Left renal pelvis (tissue), 4 donors: ENCODE measurements at regions not wholly inside any gene's neighbourhood (a gene's known extent, or its start where the extent isn't known, plus 50 kb on each side); places are given as distances from the start of the nearest gene placed in this dataset.
"Not testable (repeated sequence)": the region's sequence is repeated elsewhere in the genome, so short reads cannot be mapped to it uniquely, and the experiment has no call there.

Experiments used
- DNase-seq, 4 donors: peaks; one replicate each; pipeline ENCODE4 v3.0.0-alpha.2; 2013; ENCODE audit warnings: low read depth in 4 of 4, low spot score in 3 of 4

DNA sequence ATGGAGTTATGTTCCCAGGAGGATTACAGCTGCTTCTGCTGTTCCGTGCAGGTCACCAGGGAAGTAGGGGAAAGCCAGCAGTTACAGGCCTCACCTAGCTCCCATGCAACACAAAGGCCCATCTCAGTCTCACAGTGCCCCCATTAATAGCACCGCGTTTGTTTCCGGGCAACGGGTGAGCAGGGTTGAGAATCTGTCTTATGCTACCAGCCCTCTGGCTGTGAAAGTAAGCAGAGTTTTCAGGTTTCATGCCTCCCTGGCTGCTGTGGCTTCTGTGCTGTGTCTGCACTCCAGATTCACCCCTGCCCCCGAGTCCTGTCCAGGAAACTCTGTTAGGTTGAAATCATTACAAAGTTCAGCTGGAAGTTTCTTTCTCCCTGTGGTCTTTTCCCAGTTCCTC, 254.4 kb upstream of the GPR149 start:
- DNase-seq = no peak

DNA sequence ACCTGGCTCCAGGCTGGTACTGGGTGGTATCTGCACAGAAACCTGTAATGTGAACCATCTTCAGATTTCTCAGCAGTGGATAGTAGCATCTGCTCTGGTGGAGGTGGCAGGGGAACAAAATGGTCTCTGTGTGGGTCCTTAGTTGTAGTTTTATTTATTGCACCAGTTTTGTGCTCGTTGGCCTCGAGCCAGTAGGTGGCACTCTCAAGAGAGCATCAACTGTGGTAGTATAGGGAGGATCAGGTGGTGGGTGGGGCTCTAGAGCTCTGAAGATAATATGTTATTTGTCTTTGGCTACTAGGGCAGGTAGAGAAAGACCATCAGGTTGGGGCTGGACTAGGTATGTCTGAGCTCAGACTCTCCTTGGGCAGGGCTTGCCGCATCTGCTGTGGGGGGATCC, 254.0 kb upstream of the GPR149 start:
- DNase-seq = no peak

- DNase-seq = no peak
These were observed 248.2 kb upstream of the GPR149 start for GRCh38 chr3:154678041-154678654.

GRCh38 chr3:154668835-154669234, 238.8 kb upstream of the GPR149 start:
- DNase-seq = no peak

- no peak for DNase-seq
These were observed 238.2 kb upstream of the GPR149 start for GRCh38 chr3:154668187-154668586.

DNA sequence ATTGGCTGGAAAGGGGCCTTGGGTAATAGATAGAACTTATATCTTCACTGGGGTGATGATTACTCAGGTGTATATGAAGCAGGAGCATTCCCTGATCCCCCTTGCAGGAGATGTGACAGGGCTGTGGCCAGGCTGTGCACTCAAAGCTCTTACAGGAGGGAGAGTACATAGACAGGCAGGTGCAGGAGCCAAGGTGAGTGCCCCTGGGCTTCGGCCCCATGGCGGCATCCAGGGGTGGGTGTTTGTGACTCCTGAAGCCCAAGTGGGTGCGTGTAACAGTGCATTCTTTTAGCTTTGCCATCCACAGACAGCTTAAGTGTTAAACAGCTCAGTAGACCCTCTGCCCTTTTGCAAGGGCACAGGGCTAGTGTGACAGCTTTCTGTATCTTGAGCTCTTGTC, 236.6 kb upstream of the GPR149 start:
- DNase-seq = no peak

DNA sequence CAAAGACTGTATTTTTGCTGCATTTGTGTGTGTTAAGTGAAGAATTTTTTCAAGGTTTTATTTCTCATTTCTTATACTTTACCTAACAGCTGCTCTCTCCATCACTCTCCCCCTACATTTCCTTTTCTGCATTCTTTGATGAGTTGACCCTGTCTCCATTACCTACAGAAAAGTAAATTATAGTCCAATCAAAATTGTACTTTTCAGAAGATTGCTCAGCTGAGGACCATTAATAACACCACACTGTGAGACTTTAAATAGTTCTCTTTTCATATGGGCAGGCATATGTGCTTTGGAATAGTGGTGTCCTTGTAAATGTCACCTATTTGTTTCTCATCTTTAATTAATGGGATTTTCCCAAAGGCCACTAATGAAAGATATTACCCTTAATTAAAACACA, 234.7 kb upstream of the GPR149 start:
- DNase-seq = no peak

GRCh38 chr3:154662851-154663250, 232.9 kb upstream of the GPR149 start:
- no peak for DNase-seq

- no peak for DNase-seq
These were observed 230.8 kb upstream of the GPR149 start for GRCh38 chr3:154660811-154661210.

- no peak for DNase-seq
These were observed 228.0 kb upstream of the GPR149 start for GRCh38 chr3:154658000-154658399.

- DNase-seq = no peak
These were observed 227.2 kb upstream of the GPR149 start for GRCh38 chr3:154657218-154657617.

DNA sequence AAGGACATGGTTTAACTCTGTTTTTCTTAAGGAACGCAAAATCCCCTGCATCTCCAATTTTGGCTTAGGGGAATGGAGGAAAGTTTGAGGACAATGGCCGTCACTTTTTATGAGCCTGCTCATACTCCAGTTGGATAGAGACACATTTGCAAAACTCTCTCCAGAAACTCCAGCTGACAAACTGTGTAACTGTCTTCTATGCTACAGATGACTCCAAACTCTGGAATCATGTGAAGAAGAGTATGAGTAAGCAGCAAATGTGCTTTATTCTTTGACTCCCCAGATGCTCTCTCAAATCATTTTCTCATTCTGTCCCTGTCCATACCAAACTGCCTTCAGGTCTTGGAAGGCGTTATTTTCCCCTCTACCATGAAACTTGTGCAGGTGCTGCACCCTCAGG, 226.5 kb upstream of the GPR149 start:
- DNase-seq = no peak

DNA sequence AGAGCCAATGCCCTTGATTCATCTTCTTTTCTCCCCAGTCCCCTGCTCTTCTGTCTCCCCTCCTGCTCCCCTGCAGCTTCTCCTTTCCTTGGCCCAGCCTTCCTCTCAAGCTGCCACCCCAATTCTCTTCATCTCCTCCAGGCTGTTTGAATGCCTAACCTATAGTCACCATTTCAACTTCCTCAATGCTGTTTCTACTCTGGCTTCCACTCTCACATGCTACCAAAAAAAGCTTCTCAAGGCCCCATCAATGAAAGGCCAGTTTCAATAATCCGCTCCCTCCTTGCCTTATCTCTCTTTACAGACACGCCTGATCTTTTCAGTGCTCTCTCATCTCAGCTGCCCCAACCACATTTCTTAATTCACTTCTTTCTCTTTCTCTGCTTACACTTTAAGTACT, 212.2 kb upstream of the GPR149 start:
- DNase-seq = no peak

DNA sequence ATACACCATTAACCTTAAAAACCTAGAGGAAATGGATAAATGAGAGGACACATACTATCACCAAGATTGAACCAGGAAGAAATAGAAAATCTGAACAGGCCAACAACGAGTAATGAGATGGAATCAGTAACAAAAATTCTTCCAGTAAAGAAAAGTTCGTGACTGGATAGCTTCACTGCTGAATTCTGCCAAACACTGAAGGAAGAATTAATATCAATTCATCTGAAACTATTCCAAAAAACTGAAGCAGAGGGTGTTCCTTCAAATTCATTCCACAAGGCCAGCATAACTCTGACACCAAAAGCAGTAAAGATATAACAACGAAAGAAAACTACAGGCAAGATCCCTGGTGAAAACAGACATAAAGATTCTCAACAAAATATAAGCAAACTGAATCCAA, 195.8 kb upstream of the GPR149 start:
- DNase-seq = no peak

DNA sequence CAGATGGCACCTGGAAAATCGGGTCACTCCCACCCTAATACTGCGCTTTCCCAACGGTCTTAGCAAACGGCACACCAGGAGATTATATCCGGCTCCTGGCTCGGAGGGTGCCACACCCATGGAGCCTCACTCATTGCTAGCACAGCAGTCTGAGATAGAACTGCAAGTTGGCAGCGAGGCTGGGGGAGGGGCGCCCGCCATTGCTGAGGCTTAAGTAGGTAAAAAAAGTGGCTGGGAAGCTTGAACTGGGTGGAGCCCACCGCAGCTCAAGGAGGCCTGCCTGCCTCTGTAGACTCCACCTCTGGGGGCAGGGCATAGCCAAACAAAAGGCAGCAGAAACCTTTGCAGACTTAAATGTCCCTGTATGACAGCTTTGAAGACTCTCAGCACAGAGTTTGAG, 189.6 kb upstream of the GPR149 start:
- not testable (repeated sequence) for DNase-seq

DNA sequence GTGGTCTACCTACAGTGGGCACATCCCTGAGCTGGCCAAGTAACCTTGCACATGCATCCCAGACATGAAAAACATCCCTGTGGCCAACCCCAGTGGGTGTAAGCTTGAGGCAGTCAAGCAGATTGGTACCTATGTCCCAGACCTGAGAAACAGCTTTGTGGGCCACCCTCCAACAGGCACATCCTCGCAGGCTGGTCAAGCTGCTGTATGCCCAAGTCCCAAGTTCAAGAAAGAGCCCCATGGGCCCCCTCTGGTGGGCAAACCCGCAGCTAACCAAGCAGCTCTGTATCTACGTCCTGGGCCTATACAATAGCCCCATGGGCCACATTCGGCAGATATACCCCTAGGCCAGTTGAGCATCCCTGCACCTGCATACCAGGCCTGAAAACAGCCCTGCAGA, 186.3 kb upstream of the GPR149 start:
- no peak for DNase-seq

DNA sequence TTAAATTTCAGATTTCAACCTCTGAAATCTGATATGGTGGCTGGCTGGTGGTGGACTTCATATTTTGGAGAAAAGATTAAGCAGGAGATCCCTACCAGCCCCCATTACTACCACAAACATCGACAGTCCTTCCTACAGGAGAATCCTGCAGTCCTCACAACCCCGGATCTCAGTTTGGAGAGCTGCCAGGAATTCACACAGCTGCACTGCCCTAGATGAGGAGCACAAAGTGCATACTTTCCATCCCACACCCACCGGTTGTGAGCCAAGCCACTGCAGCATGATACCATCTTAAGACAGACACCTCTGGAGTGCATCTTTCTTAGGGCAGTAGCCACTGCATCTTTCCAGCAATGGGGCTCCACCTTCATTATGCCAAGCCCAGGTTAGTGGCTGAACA, 185.5 kb upstream of the GPR149 start:
- no peak for DNase-seq

DNA sequence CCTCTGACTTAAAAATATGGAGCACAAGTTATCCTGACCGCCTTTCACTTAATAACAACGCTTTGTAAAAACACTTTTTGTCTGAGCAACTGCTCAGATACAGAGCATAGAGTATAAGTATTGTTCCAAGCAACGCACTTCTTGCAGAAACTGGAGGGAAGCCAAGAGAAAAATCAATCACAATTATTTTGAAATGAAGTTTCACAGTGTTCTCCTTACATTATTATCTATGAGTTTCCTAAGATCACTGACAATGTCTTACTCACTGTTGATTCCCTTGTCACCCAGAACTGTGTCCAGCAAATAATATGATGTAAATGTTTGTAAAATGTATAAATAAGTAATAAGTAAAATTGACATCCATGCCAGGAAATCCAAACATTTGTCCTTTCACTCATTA, 184.6 kb upstream of the GPR149 start:
- no peak for DNase-seq

- no peak for DNase-seq
These were observed 184.1 kb upstream of the GPR149 start for GRCh38 chr3:154614078-154614477.

GRCh38 chr3:154602241-154602640, 172.3 kb upstream of the GPR149 start:
- DNase-seq = no peak

DNA sequence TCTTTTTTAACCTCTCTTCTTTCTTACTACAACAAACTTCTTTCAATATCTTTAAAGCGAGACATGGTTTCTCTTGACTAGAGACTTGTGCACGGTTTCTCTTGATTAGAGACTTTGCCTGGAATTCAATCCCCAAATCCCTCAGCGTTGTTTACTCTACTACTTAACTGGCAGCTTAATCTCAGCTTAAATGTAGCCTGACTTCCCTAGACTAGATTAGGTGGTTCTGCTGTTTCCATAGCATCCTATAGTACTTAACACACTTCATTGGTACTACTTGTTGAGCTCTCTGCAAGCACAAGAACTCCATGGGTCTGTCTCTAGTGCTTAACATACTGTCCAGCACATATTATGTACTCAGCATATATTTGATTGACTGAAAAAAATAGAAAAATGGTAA, 168.2 kb upstream of the GPR149 start:
- DNase-seq = no peak

DNA sequence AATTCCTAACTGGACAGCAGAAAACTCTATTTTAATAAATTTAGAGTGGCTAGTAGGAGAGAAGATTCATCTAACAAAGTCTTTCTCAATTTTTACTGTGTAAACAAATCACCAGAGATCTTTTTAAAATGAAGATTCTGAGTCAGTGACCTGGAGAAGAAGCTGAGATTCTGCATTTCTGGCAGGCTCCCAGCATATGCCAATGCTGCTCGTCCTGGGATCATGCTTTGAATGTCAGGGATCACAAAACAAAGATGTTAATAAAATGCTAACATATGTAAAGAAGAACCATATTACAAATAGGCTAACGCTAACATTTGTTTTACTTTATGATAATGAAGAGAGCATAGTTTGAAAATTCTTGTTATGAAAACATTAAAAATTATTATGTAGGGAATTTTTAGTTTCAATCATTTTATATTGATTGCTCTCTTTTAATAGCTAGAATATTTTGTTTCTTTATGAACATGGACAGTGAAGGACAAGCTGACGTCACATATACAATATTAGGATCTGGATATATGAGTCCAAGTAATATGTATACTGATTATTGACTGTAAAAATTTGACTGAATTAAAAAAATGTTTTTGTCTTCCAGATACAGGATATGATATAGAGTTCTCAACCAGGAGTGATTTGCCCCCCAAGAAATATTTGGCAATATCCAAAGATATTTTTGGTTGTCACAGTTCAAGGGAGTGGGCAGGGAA, 160.8 kb upstream of the GPR149 start:
- DNase-seq = no peak

DNA sequence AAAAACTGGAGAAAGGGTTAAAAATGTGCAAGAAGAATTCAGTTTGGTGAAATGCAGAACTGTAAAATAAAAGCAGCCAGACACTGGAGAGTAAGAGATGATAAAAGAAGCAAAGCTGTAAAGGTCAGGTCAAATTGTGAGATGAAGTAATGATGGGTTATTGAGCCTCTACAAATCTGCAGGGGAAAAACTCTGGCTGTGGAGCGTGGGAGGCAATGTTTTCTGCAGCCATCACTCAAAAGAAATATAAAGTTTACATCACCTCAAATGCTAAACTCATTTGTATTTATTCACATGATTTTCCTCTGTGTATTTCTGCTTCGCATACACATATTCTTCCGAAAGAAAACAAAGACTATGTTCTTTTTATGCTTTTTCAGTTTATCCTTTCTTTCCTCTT, 158.8 kb upstream of the GPR149 start:
- DNase-seq = no peak
